ENCODE measurements at regions not wholly inside any gene's neighbourhood (a gene's known extent, or its start where the extent isn't known, plus 50 kb on each side); places are given as distances from the start of the nearest gene placed in this dataset.
"Not testable (repeated sequence)": the region's sequence is repeated elsewhere in the genome, so short reads cannot be mapped to it uniquely, and the experiment has no call there.

DNA sequence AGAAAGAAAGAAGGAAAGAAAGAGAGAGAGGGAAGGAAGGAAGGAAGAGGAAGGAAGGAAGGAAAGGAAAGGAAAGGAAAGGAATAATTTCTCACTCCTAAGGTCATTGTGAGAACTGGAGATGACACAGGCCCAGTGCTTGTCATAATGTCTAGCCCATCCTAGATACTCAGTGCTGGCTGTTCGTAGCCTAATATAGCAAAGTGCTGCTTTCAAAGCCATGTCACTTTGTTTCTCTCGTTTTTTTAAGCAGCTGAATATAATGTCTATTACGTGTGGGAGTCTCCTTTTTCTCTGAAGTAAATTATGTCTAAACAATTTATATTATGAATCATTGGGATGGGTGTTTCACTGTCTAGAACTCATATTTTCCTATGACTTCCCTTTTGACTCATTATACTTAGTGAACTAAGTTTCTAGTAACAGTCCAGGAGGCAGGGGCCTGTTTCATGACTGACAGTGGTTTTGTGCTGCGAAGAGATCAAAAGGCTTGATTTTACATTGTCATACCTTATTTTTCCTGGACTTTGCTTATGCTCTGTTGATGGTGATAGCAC, 327.0 kb upstream of the ZFP42 start:
- H3K4me1 Mint-ChIP-seq (ENCODE audit: low read depth), result no peaks in the 10 kb centered on the region
- peaks cover 15% of the 10 kb centered on the region for H3K9me3 Mint-ChIP-seq
- H3K27me3 Mint-ChIP-seq (ENCODE audit: low read depth), result no peaks in the 10 kb centered on the region
- DNase-seq (no peak), ATAC-seq (no peak)
- no peaks in the 10 kb centered on the region for H3K36me3 Mint-ChIP-seq (ENCODE audit: insufficient read depth)
- H3K4me3 Mint-ChIP-seq, result no peak overlapping the region

DNA sequence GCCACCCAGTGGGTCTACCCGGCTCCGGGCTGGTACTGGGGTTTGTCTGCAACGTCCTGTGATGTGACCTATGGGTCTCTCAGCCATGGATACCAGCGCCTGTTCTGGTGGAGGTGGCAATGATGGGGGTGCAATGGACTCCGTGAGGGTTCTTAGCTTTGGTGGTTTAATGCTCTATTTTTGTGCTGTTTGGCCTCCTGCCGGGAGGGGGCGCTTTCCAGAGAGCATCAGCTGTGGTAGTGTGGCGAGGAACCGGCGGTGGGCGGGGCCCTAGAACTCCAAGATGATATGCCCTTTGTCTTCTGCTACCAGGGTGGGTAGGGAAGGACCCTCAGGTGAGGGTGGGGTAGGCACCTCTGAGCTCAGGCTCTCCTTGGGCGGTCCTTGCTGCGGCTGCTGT, 324.1 kb upstream of the ZFP42 start:
- ATAC-seq; H3K4me1 Mint-ChIP-seq (ENCODE audit: low read depth); DNase-seq; H3K4me3 Mint-ChIP-seq; H3K36me3 Mint-ChIP-seq (ENCODE audit: insufficient read depth); H3K27me3 Mint-ChIP-seq (ENCODE audit: low read depth): not testable (repeated sequence)
- H3K9me3 Mint-ChIP-seq, result peaks cover 18% of the 10 kb centered on the region

DNA sequence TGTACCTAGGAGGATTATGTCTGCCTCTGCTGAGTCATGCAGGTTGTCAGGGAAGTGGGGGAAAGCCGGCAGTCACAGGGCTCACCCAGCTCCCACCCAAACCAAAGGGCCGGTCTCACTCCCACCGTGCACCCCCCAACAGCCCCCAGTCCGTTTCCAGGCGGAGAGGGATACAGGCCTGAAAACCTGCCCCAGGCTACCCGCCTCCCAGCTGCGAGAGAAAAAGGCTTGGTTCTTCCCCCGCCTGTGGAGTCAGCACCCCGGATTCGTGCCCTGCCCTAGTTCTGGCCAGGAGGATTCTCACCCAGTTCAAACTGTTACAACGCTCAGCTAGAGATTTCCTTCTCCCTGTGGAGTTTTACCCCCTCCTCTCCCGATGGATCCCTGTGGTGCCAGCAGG, 323.6 kb upstream of the ZFP42 start:
- not testable (repeated sequence) for H3K36me3 Mint-ChIP-seq (ENCODE audit: insufficient read depth); H3K27me3 Mint-ChIP-seq (ENCODE audit: low read depth); H3K4me3 Mint-ChIP-seq; H3K4me1 Mint-ChIP-seq (ENCODE audit: low read depth); ATAC-seq; DNase-seq
- peaks cover 18% of the 10 kb centered on the region for H3K9me3 Mint-ChIP-seq

DNA sequence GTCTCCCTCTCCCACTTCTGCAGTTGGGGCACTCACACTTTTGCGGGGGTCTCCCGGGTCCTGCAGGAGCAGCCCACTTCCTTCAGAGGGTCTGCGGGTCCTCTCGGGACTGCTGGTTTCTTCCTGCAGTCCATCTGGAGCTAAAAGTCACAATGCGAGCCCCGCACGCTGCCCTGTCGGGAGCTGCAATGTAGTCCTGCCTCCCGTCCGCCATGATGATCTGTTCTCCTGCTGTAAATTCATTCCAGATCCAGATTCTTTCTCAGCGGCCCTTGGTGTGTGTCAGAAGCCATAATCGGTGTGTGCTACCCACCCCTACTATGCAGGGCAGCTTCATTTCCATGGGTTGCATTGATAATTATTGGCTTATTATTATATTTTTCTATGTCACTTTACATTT, 323.0 kb upstream of the ZFP42 start:
- H3K4me1 Mint-ChIP-seq (ENCODE audit: low read depth); DNase-seq; ATAC-seq; H3K36me3 Mint-ChIP-seq (ENCODE audit: insufficient read depth); H3K27me3 Mint-ChIP-seq (ENCODE audit: low read depth); H3K4me3 Mint-ChIP-seq: not testable (repeated sequence)
- H3K9me3 Mint-ChIP-seq, result peaks cover 18% of the 10 kb centered on the region

- peaks cover 12% of the 10 kb centered on the region for H3K9me3 Mint-ChIP-seq
- no peaks in the 10 kb centered on the region for H3K27me3 Mint-ChIP-seq (ENCODE audit: low read depth)
- no peak for DNase-seq
- no peaks in the 10 kb centered on the region for H3K36me3 Mint-ChIP-seq (ENCODE audit: insufficient read depth)
- ATAC-seq, result no peak
- H3K4me1 Mint-ChIP-seq (ENCODE audit: low read depth), result no peaks in the 10 kb centered on the region
- H3K4me3 Mint-ChIP-seq, result no peak overlapping the region
Measured at GRCh38 chr4:187679450-187679849, 316.1 kb upstream of the ZFP42 start.

DNA sequence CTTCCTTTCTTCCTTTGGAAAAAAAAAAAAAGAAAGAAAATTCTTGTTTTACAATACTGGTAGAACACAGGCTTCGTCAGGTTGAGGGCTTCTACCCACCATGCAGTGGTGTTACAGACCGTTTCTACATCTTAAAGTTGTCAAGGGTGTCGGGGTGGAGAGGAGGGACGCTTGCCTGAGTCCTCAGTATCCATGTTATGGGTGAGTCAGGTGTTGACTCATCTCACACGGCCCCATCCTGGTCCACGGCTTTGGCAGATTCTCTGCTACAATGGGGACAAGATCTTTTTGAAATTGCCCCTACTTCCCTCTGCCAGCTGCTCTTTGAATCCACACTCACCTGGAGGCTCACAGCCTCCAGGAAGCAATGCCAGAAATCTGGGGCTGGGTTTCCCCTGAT, 310.3 kb upstream of the ZFP42 start:
- Mint-ChIP-seq H3K27me3 (ENCODE audit: low read depth) (no peaks in the 10 kb centered on the region), H3K9me3 (peaks cover 13% of the 10 kb centered on the region), H3K4me3 (no peak overlapping the region), H3K36me3 (ENCODE audit: insufficient read depth) (no peaks in the 10 kb centered on the region), H3K4me1 (ENCODE audit: low read depth) (no peaks in the 10 kb centered on the region)
- DNase-seq, result no peak
- ATAC-seq, result no peak

DNA sequence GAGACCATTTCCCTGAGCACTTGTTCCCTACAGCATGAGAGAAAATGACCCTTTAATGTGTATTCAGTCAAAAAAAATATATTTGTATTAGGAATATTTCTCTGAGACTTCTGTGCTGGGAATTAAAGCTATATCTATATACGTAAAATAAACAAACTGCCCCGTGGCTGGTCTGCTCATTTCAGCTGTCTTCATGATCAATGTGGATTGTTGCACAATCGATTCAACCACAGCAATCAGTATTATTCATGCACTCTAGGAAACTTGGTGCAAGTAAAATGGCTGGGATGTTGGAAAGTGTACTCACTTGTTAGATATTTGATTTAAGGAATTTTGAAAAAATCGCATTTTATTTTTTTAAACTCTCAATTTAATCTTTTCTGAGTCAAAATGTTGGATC, 307.9 kb upstream of the ZFP42 start:
- no peaks in the 10 kb centered on the region for H3K36me3 Mint-ChIP-seq (ENCODE audit: insufficient read depth)
- H3K27me3 Mint-ChIP-seq (ENCODE audit: low read depth), result no peaks in the 10 kb centered on the region
- ATAC-seq (no peak), DNase-seq (no peak)
- H3K4me1 Mint-ChIP-seq (ENCODE audit: low read depth), result no peaks in the 10 kb centered on the region
- H3K9me3 Mint-ChIP-seq, result peaks cover 11% of the 10 kb centered on the region
- H3K4me3 Mint-ChIP-seq, result no peak overlapping the region

DNA sequence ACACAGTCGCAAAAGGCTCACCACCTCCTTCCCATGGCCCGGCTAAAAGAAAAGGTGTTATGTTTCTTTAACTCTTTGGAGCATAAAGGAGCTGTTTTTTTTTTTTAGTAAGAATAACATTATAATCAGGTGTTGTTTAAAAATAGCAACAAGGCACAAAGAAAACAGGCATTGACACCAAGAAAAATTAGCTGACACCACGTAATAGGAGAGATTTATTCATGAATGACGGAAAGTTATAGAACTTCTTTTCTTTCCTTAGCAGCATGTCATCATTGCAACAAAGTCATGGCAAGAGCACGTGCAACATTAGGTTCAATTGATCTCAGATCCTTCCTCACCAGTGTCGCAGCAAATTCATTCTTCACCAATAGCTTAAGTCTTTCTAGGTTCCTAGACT, 302.9 kb upstream of the ZFP42 start:
- Mint-ChIP-seq H3K27me3 (ENCODE audit: low read depth) (no peaks in the 10 kb centered on the region), H3K4me3 (no peak overlapping the region)

DNA sequence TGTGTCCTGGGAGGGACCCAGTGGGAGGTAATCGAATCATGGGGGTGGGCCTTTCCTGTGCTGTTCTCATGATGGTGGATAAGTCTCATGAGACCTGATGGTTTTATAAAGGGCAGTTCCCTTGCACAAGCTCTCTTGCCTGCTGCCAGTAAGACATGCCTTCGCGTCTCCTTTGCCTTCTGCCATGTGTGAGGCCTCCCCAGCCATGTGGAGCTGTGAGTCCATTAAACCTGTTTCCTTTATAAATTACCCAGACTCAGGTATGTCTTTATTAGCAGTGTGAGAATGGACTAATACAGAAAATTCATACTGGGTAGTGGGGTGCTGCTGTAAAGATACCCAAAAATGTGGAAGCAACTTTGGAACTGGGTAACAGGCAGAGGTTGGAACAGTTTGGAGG, 300.0 kb upstream of the ZFP42 start:
- H3K4me3 Mint-ChIP-seq; H3K27me3 Mint-ChIP-seq (ENCODE audit: low read depth); ATAC-seq; H3K36me3 Mint-ChIP-seq (ENCODE audit: insufficient read depth); DNase-seq; H3K4me1 Mint-ChIP-seq (ENCODE audit: low read depth); H3K9me3 Mint-ChIP-seq: not testable (repeated sequence)

More for the DNA sequence above, 302.9 kb upstream of the ZFP42 start:
- H3K36me3 Mint-ChIP-seq (ENCODE audit: insufficient read depth), result no peaks in the 10 kb centered on the region
- no peak for ATAC-seq
- H3K9me3 Mint-ChIP-seq, result peaks cover 4% of the 10 kb centered on the region
- DNase-seq, result no peak
- no peaks in the 10 kb centered on the region for H3K4me1 Mint-ChIP-seq (ENCODE audit: low read depth)

DNA sequence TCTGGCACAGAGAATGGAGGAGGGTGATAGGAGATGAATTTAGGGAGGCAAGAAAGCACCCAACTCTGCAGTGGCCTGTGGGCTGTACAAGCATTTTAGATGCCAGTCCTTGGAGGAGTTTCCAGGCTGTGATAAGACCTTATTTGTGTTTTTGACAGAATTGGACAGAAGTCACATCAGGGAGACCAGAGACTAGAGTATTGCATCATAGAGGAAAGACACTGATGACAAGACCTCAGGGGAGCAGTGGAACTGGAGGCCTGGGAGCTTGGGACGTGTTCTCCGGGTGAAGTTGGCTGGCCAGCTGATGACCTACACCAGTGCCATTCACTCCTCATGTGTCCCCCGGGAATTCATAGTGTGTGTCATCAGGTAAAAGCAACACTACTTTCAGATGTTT, 284.0 kb upstream of the ZFP42 start:
- no peaks in the 10 kb centered on the region for H3K36me3 Mint-ChIP-seq (ENCODE audit: insufficient read depth)
- H3K9me3 Mint-ChIP-seq, result peaks cover 22% of the 10 kb centered on the region
- no peaks in the 10 kb centered on the region for H3K27me3 Mint-ChIP-seq (ENCODE audit: low read depth)
- ATAC-seq (no peak), DNase-seq (no peak)
- H3K4me3 Mint-ChIP-seq, result no peak overlapping the region
- no peaks in the 10 kb centered on the region for H3K4me1 Mint-ChIP-seq (ENCODE audit: low read depth)

- ATAC-seq (no peak), DNase-seq (no peak)
- no peaks in the 10 kb centered on the region for H3K27me3 Mint-ChIP-seq (ENCODE audit: low read depth)
- peaks cover 7% of the 10 kb centered on the region for H3K9me3 Mint-ChIP-seq
- H3K4me3 Mint-ChIP-seq, result no peak overlapping the region
- no peaks in the 10 kb centered on the region for H3K4me1 Mint-ChIP-seq (ENCODE audit: low read depth)
- no peaks in the 10 kb centered on the region for H3K36me3 Mint-ChIP-seq (ENCODE audit: insufficient read depth)
Measured at GRCh38 chr4:187714957-187715356, 280.6 kb upstream of the ZFP42 start.

- DNase-seq, result no peak
- Mint-ChIP-seq H3K9me3 (peaks cover 7% of the 10 kb centered on the region), H3K4me1 (ENCODE audit: low read depth) (no peaks in the 10 kb centered on the region), H3K4me3 (no peak overlapping the region), H3K36me3 (ENCODE audit: insufficient read depth) (no peaks in the 10 kb centered on the region), H3K27me3 (ENCODE audit: low read depth) (no peaks in the 10 kb centered on the region)
- no peak for ATAC-seq
Measured at GRCh38 chr4:187715466-187715865, 280.1 kb upstream of the ZFP42 start.

- no peaks in the 10 kb centered on the region for H3K36me3 Mint-ChIP-seq (ENCODE audit: insufficient read depth)
- DNase-seq (no peak), ATAC-seq (no peak)
- H3K27me3 Mint-ChIP-seq (ENCODE audit: low read depth), result no peaks in the 10 kb centered on the region
- peaks cover 15% of the 10 kb centered on the region for H3K9me3 Mint-ChIP-seq
- H3K4me1 Mint-ChIP-seq (ENCODE audit: low read depth), result no peaks in the 10 kb centered on the region
- H3K4me3 Mint-ChIP-seq, result no peak overlapping the region
Measured at GRCh38 chr4:187724456-187724855, 271.1 kb upstream of the ZFP42 start.

DNA sequence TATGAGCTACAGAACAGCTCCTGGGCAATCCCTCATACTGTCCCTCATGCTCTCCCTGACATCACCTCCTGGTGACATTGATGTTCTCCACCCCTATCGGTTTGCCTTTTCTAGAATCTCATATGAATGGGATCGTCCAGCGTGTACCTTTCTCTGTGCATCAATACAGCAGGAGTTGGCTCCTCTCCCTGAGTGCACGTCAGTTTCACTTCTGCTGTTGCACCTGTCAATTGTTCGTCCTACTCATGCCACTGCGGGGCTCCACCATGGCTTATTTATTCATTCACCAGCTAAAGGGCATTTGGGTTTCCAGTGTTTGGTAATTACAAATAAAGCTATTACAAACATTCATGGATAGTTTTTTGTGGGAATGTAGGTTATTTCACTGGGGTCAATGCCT, 269.1 kb upstream of the ZFP42 start:
- H3K27me3 Mint-ChIP-seq (ENCODE audit: low read depth), result no peaks in the 10 kb centered on the region
- no peaks in the 10 kb centered on the region for H3K36me3 Mint-ChIP-seq (ENCODE audit: insufficient read depth)
- no peak for DNase-seq
- peaks cover 27% of the 10 kb centered on the region for H3K9me3 Mint-ChIP-seq
- no peak for ATAC-seq
- H3K4me3 Mint-ChIP-seq, result no peak overlapping the region
- H3K4me1 Mint-ChIP-seq (ENCODE audit: low read depth), result no peaks in the 10 kb centered on the region

GRCh38 chr4:187732524-187732923, 263.0 kb upstream of the ZFP42 start:
- peaks cover 17% of the 10 kb centered on the region for H3K9me3 Mint-ChIP-seq
- ATAC-seq (no peak), DNase-seq (no peak)
- no peaks in the 10 kb centered on the region for H3K36me3 Mint-ChIP-seq (ENCODE audit: insufficient read depth)
- no peaks in the 10 kb centered on the region for H3K27me3 Mint-ChIP-seq (ENCODE audit: low read depth)
- no peaks in the 10 kb centered on the region for H3K4me1 Mint-ChIP-seq (ENCODE audit: low read depth)
- no peak overlapping the region for H3K4me3 Mint-ChIP-seq

DNA sequence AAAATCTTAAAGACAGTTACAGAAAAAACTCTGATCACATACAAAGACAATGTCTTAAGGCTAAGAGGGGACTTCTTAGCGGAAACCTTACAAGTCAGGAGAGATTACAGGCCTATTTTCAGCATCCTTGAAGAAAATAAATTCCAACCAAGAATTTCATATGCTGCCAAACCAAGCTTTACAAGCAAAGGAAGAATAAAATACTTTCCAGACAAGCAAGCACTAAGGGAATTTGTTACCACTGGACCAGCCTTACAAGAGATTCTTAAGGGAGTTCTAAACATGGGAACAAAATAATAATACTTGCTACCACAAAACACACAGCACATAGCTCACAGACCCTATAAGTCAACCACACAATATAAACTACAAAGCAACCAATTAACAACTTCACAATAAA, 255.8 kb upstream of the ZFP42 start:
- no peaks in the 10 kb centered on the region for H3K27me3 Mint-ChIP-seq (ENCODE audit: low read depth)
- H3K9me3 Mint-ChIP-seq, result peaks cover 22% of the 10 kb centered on the region
- ATAC-seq, result no peak

More for the DNA sequence above, 255.8 kb upstream of the ZFP42 start:
- no peak overlapping the region for H3K4me3 Mint-ChIP-seq
- H3K4me1 Mint-ChIP-seq (ENCODE audit: low read depth), result no peaks in the 10 kb centered on the region
- no peaks in the 10 kb centered on the region for H3K36me3 Mint-ChIP-seq (ENCODE audit: insufficient read depth)
- no peak for DNase-seq
